LoVo (cell line): ENCODE measurements at regions not wholly inside any gene's neighbourhood (a gene's known extent, or its start where the extent isn't known, plus 50 kb on each side); places are given as distances from the start of the nearest gene placed in this dataset.
A peak's percentile ranks its signal among the peaks of the same experiment; 100 is the strongest.

Source experiments
- DNase-seq: peaks from one replicate; pipeline ENCODE4 v3.0.0-alpha.2; 2016; ENCODE audit warnings: low spot score

GRCh38 chr12:125678589-125678993, 613.4 kb downstream of the AACS start:
- DNase-seq: no peak

- no peak for DNase-seq
Measured at GRCh38 chr12:125683748-125684381, 618.6 kb downstream of the AACS start.

GRCh38 chr12:125684968-125685790, 619.9 kb downstream of the AACS start:
- DNase-seq: no peak

GRCh38 chr12:125685915-125686314, 620.7 kb downstream of the AACS start:
- DNase-seq: no peak

- no peak for DNase-seq
Measured at GRCh38 chr12:125687403-125687802, 622.2 kb downstream of the AACS start.

GRCh38 chr12:125687820-125688219, 622.6 kb downstream of the AACS start:
- DNase-seq: no peak

GRCh38 chr12:125688223-125688622, 623.0 kb downstream of the AACS start:
- no peak for DNase-seq

GRCh38 chr12:125688881-125689280, 623.6 kb downstream of the AACS start:
- no peak for DNase-seq

GRCh38 chr12:125689576-125690410, 624.6 kb downstream of the AACS start:
- DNase-seq: no peak

- DNase-seq: no peak
Measured at GRCh38 chr12:125690841-125691240, 625.6 kb downstream of the AACS start.

GRCh38 chr12:125696054-125696453, 630.8 kb downstream of the AACS start:
- no peak for DNase-seq

- no peak for DNase-seq
Measured at GRCh38 chr12:125704803-125705202, 639.6 kb downstream of the AACS start.

GRCh38 chr12:125720961-125721360, 655.7 kb downstream of the AACS start:
- DNase-seq: no peak

GRCh38 chr12:125734137-125734536, 668.9 kb downstream of the AACS start:
- DNase-seq: no peak

GRCh38 chr12:125738211-125738610, 673.0 kb downstream of the AACS start:
- no peak for DNase-seq

- DNase-seq: no peak
Measured at GRCh38 chr12:125742413-125742812, 677.2 kb downstream of the AACS start.

- no peak for DNase-seq
Measured at GRCh38 chr12:125744201-125744600, 679.0 kb downstream of the AACS start.

GRCh38 chr12:125755512-125755911, 690.3 kb downstream of the AACS start:
- DNase-seq: no peak

- DNase-seq: no peak
Measured at GRCh38 chr12:125766091-125766490, 700.9 kb downstream of the AACS start.

GRCh38 chr12:125772403-125772802, 707.2 kb downstream of the AACS start:
- DNase-seq: no peak

- peak; percentile 27 for DNase-seq
Measured at GRCh38 chr12:125773033-125773640, 707.9 kb downstream of the AACS start.

- DNase-seq: no peak
Measured at GRCh38 chr12:125775507-125775906, 710.3 kb downstream of the AACS start.
